ENCODE measurements at regions not wholly inside any gene's neighbourhood (a gene's known extent, or its start where the extent isn't known, plus 50 kb on each side); places are given as distances from the start of the nearest gene placed in this dataset.

- H3K27me3 Mint-ChIP-seq (ENCODE audit: insufficient read depth, unreplicated experiment): no peaks in the 10 kb centered on the region
- ChIA-PET POLR2A (no interaction called here), CTCF (no interaction called here)
- H3K9me3 ChIP-seq: no peaks in the 10 kb centered on the region
- H3K4me3 ChIP-seq (ENCODE audit: low read depth, low read length): no peak overlapping the region
- BruUV-seq (replicated peaks): no TSS peak
- no peaks in the 10 kb centered on the region for H3K4me1 ChIP-seq
- H3K4me1 Mint-ChIP-seq (ENCODE audit: low read depth, unreplicated experiment): no peaks in the 10 kb centered on the region
- H3K36me3 Mint-ChIP-seq (ENCODE audit: insufficient read depth, unreplicated experiment): no peaks in the 10 kb centered on the region
- no peak overlapping the region for H3K27ac Mint-ChIP-seq (ENCODE audit: unreplicated experiment)
- H3K36me3 ChIP-seq (ENCODE audit: control insufficient read depth, insufficient read depth, low read length): no peaks in the 10 kb centered on the region
- intact Hi-C loops (cut with micrococcal nuclease; ENCODE audit: unreplicated experiment): loop anchor here (5.0 kb wide), 1 partner anchor 713 kb away; no protein-coding TSS in a partner anchor
- DNase-seq: no peak
- no peak for TF ChIP-seq CTCF (IDR thresholded peaks at IDR 0.05; ENCODE audit: insufficient read depth in 1 of 2, low read depth in 1 of 2, low read length in 1 of 2, severe bottlenecking in 1 of 2, unreplicated experiment in 1 of 2)
- no peak overlapping the region for H3K4me3 Mint-ChIP-seq (ENCODE audit: unreplicated experiment)
- H3K27me3 ChIP-seq (replicated peaks; ENCODE audit: control insufficient read depth, insufficient read depth, low read length): no peaks in the 10 kb centered on the region
- no peaks in the 10 kb centered on the region for H3K9me3 Mint-ChIP-seq (ENCODE audit: unreplicated experiment)
Observed at GRCh38 chr1:238239343-238239742, 348.6 kb upstream of the ZP4 start.

GRCh38 chr1:238233966-238234365, 343.2 kb upstream of the ZP4 start:
- H3K36me3 Mint-ChIP-seq (ENCODE audit: insufficient read depth, unreplicated experiment): no peaks in the 10 kb centered on the region
- no peaks in the 10 kb centered on the region for H3K4me1 Mint-ChIP-seq (ENCODE audit: low read depth, unreplicated experiment)
- Histone ChIP-seq H3K36me3 (ENCODE audit: control insufficient read depth, insufficient read depth, low read length) (no peaks in the 10 kb centered on the region), H3K9me3 (no peaks in the 10 kb centered on the region), H3K4me1 (no peaks in the 10 kb centered on the region), H3K27me3 (replicated peaks; ENCODE audit: control insufficient read depth, insufficient read depth, low read length) (no peaks in the 10 kb centered on the region), H3K4me3 (ENCODE audit: low read depth, low read length) (no peak overlapping the region)
- intact Hi-C loops (cut with micrococcal nuclease; ENCODE audit: unreplicated experiment): no loop called here
- no peak for TF ChIP-seq CTCF (IDR thresholded peaks at IDR 0.05; ENCODE audit: insufficient read depth in 1 of 2, low read depth in 1 of 2, low read length in 1 of 2, severe bottlenecking in 1 of 2, unreplicated experiment in 1 of 2)
- H3K4me3 Mint-ChIP-seq (ENCODE audit: unreplicated experiment): no peak overlapping the region
- no peak overlapping the region for H3K27ac Mint-ChIP-seq (ENCODE audit: unreplicated experiment)
- H3K27me3 Mint-ChIP-seq (ENCODE audit: insufficient read depth, unreplicated experiment): no peaks in the 10 kb centered on the region
- DNase-seq: no peak
- no peaks in the 10 kb centered on the region for H3K9me3 Mint-ChIP-seq (ENCODE audit: unreplicated experiment)
- no TSS peak for BruUV-seq (replicated peaks)
- CTCF ChIA-PET: no interaction called here
- POLR2A ChIA-PET: no interaction called here

- POLR2A ChIA-PET: no interaction called here
- Histone ChIP-seq H3K27me3 (replicated peaks; ENCODE audit: control insufficient read depth, insufficient read depth, low read length) (no peaks in the 10 kb centered on the region), H3K9me3 (no peaks in the 10 kb centered on the region), H3K4me3 (ENCODE audit: low read depth, low read length) (no peak overlapping the region), H3K4me1 (no peaks in the 10 kb centered on the region), H3K36me3 (ENCODE audit: control insufficient read depth, insufficient read depth, low read length) (no peaks in the 10 kb centered on the region)
- Mint-ChIP-seq H3K27me3 (ENCODE audit: insufficient read depth, unreplicated experiment) (no peaks in the 10 kb centered on the region), H3K27ac (ENCODE audit: unreplicated experiment) (no peak overlapping the region), H3K9me3 (ENCODE audit: unreplicated experiment) (no peaks in the 10 kb centered on the region), H3K4me1 (ENCODE audit: low read depth, unreplicated experiment) (no peaks in the 10 kb centered on the region), H3K4me3 (ENCODE audit: unreplicated experiment) (no peak overlapping the region), H3K36me3 (ENCODE audit: insufficient read depth, unreplicated experiment) (no peaks in the 10 kb centered on the region)
- DNase-seq: no peak
- CTCF ChIA-PET: no interaction called here
- no TSS peak for BruUV-seq (replicated peaks)
- intact Hi-C loops (cut with micrococcal nuclease; ENCODE audit: unreplicated experiment): no loop called here
- TF ChIP-seq CTCF (IDR thresholded peaks at IDR 0.05; ENCODE audit: insufficient read depth in 1 of 2, low read depth in 1 of 2, low read length in 1 of 2, severe bottlenecking in 1 of 2, unreplicated experiment in 1 of 2): no peak
Observed at GRCh38 chr1:238232084-238232710, 341.5 kb upstream of the ZP4 start.

All from Caco-2 (cell line).